Choroid plexus epithelial cell (primary cell): ENCODE measurements at regions not wholly inside any gene's neighbourhood (a gene's known extent, or its start where the extent isn't known, plus 50 kb on each side); places are given as distances from the start of the nearest gene placed in this dataset.

ENCODE experiments used
- DNase-seq: peaks from one replicate; pipeline ENCODE4 v3.0.0-alpha.2; 2010; ENCODE audit warnings: low read depth
- H3K4me3 ChIP-seq: 2 replicates; pipeline ENCODE4 v1.5.1; 2011; ENCODE audit warnings: low read depth, mild to moderate bottlenecking, control low read depth, low read length, moderate library complexity
- CTCF ChIP-seq: conservative IDR thresholded peaks from 2 replicates; pipeline ENCODE4 v1.5.1; 2011; ENCODE audit warnings: low read depth, mild to moderate bottlenecking, control low read depth, inconsistent platforms, low read length, moderate library complexity

GRCh38 chr2:7672685-7673071 is 755.5 kb downstream of the RNF144A start:
- no peak for DNase-seq
- H3K4me3 ChIP-seq = no peak overlapping the region
- TF ChIP-seq CTCF = no peak

GRCh38 chr2:7673101-7673500 is 755.9 kb downstream of the RNF144A start:
- no peak overlapping the region for H3K4me3 ChIP-seq
- TF ChIP-seq CTCF = no peak
- DNase-seq = no peak

GRCh38 chr2:7673853-7674252 is 756.6 kb downstream of the RNF144A start:
- TF ChIP-seq CTCF = no peak
- no peak for DNase-seq
- H3K4me3 ChIP-seq = no peak overlapping the region

GRCh38 chr2:7674606-7675005 is 757.4 kb downstream of the RNF144A start:
- no peak for DNase-seq
- TF ChIP-seq CTCF = no peak
- no peak overlapping the region for H3K4me3 ChIP-seq

- H3K4me3 ChIP-seq = no peak overlapping the region
- no peak for TF ChIP-seq CTCF
- no peak for DNase-seq
Measured at GRCh38 chr2:7676714-7677113, 759.5 kb downstream of the RNF144A start.

- no peak overlapping the region for H3K4me3 ChIP-seq
- no peak for TF ChIP-seq CTCF
- no peak for DNase-seq
Measured at GRCh38 chr2:7681881-7682461, 764.8 kb downstream of the RNF144A start.

- no peak overlapping the region for H3K4me3 ChIP-seq
- no peak for DNase-seq
- TF ChIP-seq CTCF = no peak
Measured at GRCh38 chr2:7683196-7683595, 766.0 kb downstream of the RNF144A start.
